ENCODE measurements at regions not wholly inside any gene's neighbourhood (a gene's known extent, or its start where the extent isn't known, plus 50 kb on each side); places are given as distances from the start of the nearest gene placed in this dataset.

DNA sequence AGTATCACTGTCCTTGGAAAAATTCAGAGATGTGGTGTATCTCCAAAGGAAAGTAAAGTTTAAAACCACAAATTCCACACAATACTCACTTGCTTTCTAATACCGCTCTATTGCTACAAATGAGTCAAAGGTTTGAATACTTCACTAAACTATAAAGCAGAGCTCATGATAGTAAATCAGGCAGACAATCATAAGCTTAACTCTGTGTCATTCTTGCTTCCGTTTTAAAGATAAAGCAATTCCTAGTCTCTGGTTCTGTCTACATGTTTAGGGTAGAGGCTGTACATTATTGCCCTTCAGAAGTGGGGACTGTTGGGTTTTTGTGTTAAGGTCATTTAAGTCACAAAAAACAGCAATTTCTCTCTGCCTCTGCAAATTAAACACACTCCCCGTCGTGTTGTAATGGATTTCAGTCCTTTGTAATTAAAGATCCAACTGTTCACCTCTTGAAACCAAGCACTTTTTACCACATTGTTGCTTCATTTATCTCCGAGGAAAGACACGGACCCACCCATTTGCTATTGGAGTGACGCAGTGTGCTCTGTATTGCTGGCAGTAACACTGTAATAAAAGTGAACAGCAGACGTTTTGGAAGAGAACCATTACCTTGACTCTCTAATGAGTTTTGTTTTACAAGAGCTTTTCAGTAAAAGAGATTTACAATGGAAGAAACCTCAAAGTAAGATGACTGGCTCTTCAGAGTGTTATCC, 83.1 kb upstream of the CNTNAP4 start:
- no peak for DNase-seq

DNA sequence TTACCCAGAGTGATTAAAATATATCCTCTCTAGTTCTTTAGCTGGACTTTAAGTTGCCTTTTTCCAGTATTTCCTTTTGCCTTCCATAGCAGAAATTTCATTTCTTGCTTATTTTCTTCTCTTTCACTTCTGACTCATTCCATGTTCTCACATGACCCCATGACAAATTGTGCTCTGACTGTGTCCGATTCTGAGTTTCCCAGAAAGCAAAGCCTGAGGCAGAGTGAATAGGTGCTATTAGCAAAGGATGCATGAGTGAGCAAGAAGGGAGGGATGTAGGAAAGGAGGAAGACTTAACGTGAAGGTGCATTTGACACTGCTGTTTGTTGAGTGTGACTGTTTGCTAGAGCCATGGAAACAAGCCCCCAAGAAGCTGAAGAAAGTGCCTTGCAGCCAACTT, 82.6 kb upstream of the CNTNAP4 start:
- no peak for DNase-seq

DNA sequence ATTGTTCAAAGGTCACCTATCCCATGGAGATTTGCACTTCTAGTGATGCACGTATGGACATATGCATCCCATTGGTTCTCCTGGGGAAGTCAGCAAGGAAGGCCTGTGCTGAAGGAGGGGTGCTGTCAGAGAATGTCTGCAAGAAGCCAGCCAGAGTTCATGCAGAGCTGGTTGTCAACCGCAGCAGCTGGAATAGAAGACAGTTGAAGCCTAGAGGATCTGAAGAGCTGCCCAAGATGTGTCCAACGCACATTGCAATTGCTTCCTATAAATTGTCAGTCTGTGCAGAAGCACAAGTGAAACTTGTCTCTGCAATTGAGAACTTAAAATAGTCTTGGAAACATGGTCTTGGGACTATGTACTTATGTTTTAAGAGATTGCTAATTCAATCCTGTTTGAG, 82.1 kb upstream of the CNTNAP4 start:
- DNase-seq, result no peak

DNA sequence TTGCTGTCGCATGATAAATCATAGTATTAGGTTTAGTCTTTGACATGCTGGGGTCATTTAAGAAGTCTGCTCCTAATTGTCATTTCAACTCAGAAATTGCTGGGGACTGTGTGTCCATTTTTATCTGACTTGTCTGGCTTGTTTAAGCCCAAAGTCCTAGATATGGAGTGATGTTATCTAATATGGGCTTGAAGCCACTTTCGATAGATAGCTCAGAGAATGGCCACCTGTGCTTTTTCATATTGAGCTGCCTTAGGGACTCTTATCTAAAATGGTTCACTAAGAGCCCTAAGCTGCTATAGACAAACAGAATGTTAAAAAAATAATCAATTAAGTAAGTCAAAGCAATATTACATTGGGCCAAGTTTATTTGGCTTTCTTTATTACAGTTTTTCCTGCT, 81.6 kb upstream of the CNTNAP4 start:
- no peak for DNase-seq

DNA sequence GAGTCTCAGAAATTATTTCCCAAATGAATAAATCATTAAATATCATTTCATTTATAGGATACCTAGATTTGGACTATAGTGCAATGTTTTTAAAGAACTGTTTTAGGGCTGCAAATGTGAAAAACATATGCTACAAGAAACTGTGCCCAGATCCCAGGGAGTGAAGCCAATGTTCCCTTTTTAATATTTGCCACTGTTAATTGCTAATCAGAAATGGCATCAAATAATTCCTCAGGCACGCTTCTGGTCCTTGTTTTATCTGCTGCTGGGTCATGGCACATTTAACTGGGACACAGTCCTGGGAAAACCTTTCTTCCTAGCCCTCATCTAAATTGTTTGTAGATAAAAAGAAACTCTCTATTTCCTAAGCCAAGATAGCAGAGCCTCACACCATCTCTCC, 79.3 kb upstream of the CNTNAP4 start:
- no peak for DNase-seq

DNA sequence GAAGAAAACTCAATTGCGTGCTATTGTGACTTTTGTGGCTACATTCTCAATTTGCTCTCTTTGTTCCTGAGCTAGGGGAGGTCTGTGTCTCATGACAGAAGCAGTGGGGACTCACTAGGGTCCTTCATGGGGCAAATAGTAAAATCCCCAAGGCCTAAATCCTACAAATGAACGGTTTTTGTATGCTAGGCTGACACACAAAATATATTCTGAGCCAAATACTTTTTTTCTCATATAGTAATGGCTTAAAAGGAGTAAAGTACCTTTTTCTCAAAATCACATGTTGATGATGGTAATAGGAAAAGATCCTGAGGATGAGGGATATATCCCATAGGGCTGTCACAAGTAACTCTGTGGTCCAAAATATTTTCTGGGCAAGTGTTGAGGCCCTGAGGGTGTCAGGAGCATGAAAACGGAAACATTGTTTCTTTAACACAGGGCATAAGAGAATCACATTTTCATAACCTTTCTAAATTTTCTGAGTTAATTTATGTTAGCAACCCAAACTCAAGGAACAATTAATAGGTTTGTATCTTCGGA, 77.5 kb upstream of the CNTNAP4 start:
- DNase-seq, result no peak

DNA sequence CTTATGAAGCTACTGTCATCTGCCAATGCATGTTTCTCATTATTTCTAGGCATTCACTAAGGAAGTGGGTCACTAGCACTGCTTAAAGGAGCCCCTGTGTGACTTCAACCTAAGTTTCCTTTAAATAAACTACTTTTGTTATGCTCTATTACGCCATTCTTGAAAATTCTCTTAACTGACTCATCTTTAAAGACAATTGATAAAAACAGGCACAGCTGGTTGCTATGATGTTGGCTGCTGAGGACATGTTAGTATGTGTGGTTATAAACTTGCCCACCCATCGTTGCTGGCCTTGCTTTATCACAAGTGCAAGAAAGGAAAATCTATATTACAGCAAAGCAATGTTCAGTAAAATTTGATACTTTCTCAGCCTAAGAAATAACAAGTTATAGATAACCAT, 75.8 kb upstream of the CNTNAP4 start:
- no peak for DNase-seq

DNA sequence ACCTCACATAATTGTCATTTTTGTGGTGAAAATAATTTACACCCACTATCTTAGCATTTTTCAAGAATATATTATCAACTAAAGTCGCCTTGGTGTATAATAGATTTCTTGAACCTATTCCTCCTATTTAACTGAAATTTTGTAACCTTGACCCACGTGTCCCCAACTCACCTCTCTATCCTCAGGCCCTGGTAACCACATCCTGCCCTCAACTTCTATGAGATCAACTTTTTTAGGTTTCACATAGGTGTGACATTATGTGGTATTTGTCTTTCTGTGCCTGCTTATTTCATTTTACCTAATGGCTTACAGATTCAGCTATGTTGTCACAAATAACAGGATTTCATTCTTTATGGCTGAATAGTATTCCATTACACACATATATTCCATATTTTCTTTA, 73.0 kb upstream of the CNTNAP4 start:
- no peak for DNase-seq

DNA sequence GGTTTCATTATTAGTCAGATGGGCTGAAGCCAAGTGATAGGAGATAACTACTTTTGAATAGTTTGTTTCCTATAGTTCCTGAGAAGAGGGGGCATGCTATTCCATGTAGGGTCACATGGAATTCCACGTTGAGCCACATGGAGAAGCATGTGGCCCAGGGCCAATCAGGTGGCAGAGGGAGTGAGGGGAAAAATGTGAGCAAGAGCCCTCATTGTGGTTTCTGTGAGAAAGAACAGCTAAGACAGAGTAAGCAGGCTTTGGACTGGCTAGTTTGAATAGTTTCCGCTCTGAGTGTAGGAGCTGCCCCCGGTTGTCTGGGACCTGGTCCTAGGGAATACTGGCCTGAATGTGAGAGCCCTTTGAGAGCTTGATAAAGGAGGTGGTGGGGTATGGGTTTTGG, 69.9 kb upstream of the CNTNAP4 start:
- no peak for DNase-seq

DNA sequence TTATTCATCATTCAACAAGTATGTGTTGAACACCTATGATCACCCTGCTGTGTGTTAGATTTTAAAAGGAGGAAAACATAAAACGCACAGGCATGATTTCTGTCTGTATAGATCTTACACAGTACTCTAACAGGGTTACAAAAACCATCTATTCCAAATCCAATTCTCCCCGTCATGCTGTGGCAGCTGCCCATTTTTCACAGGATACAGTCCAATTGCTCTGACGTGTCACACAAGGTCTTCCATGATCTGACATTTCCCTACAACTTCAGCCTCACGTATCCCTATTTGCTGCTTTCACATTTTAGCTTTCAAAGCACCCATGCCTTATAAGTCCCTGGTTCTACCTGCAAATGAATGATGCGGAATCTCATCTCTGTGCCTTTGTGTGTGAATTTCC, 67.0 kb upstream of the CNTNAP4 start:
- DNase-seq, result no peak

DNA sequence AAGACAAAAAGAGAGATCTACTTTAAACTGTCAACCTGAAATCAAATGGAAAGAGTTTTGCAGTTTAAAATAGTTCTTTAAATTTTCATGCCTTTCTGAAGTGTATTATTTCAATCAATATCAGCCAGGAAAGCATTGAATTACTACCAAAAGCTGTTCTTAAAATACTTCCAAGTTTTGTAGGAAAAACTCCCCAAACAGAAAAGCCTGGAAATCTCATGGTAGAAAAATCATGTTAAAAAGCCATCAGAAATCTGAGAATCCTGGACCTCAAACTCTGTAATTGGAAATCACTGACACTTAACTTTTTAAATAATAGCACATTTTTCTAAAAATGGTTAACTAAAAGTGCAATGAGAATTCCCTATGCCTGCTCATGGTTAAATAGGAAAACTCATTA, 63.3 kb upstream of the CNTNAP4 start:
- no peak for DNase-seq

DNA sequence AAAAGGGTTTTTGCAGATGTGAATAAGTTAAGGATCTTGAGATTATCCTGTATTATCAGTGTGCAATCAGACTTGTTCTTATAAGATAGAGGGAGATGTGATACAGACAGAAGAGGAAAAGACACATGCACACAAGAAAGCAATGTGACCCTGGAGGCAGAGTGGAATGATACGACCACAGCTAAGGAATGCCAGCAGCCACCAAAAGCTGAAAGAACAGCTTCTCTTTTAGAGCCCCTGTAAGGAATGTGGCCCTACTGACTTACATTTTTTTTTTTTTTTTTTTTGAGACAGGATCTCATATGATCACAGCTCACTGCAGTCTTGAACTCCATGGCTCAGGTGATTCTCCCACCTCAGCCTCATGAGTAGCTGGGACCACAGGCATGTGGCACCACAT, 62.3 kb upstream of the CNTNAP4 start:
- no peak for DNase-seq

DNA sequence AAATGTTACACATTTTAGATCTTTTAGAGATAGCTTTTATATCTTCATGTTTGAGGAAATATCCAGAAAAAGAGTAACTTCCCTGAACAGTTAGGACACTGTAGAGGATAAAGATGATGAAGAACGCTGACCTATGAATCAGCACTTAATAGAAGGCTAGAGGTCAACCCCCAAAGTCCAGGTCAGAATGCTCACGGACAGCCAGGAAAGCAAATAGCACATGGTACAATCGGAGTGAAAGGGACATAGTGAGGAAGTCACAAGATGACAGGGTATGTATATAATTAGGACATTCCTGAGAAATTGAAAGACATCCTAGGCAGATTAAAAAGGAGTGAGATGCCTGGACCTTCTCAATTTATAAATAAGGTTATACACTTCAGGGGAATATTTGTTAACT, 55.1 kb upstream of the CNTNAP4 start:
- no peak for DNase-seq

DNA sequence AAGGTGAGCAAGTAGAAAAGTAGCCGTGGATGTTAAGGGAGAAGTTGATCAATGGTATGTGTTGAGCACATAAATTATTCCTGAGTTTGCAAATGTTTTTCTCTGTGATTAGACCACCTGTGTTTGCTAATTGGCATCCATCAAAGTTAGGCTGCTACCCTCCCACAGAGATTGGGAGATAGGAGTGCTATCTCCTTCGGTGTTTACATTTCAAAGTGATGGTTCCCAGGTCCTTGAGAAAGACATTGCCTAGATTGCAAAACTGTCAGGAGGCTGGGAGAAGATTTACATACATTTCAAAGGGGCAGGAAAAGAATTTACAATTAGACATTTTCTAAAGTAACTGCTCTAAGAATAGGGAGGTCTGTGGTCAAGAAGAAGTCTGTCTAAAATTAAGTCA, 54.3 kb upstream of the CNTNAP4 start:
- no peak for DNase-seq

DNA sequence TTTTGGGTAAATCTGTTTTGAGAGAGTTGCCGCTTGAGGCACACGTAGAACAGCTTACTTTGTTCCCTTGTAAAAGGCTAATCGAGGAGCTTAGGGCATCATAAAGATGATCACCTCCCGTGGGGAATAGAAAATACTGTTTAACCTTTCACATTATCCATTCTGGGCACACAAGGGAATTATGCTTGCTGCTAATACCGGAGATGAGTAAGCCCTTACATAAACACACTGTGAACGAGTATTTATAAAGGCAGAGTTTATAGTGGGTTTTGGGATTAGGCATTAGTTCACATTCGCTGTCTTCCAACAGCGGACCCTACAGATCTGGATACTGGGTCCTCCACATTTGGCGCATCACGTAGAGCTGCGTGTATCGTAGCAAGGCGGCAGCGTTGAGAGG, 51.2 kb upstream of the CNTNAP4 start:
- DNase-seq, result no peak

DNA sequence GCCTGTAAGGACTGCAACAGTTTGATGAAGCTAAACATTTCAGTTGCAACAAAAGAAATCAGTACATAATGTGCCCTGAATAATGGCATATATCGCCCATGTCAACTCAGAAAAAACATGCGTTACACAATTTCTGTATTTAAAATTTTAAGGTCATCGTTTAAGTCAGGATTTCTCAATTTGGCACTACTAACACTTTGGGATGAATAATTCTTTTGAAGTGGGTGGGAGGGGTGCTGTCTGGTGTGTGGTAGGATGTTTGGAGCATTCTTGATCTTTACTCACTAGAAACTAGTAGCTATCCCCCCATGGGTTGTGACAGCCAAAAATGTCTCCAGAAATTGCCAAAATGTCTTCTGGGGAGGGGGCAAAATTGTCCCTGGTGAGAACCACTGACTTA, 50.7 kb upstream of the CNTNAP4 start:
- DNase-seq, result no peak
